HL-60 (cell line): ENCODE measurements at regions not wholly inside any gene's neighbourhood (a gene's known extent, or its start where the extent isn't known, plus 50 kb on each side); places are given as distances from the start of the nearest gene placed in this dataset.

ENCODE experiments used
- GABPA ChIP-seq: IDR thresholded peaks from 2 replicates; pipeline ENCODE4 v1.6.1; 2012; ENCODE audit warnings: low read depth
- POLR2AphosphoS5 ChIP-seq: IDR thresholded peaks from 2 replicates; pipeline ENCODE4 v1.6.1; 2012; ENCODE audit warnings: low read depth
- SPI1 ChIP-seq: IDR thresholded peaks from 2 replicates; pipeline ENCODE4 v1.6.1; 2012; ENCODE audit warnings: low read depth, mild to moderate bottlenecking, borderline replicate concordance
- TF ChIP-seq, protein P1 (sequence below): IDR thresholded peaks from one replicate; pipeline ENCODE4 v1.5.1; 2011; ENCODE audit warnings: low read length, control low read depth, inconsistent platforms; ENCODE audit not compliant: insufficient read depth
- TF ChIP-seq, protein P2 (sequence below): IDR thresholded peaks from 2 replicates; pipeline ENCODE4 v1.6.1; 2012; ENCODE audit warnings: low read depth; ENCODE audit not compliant: insufficient replicate concordance

DNA sequence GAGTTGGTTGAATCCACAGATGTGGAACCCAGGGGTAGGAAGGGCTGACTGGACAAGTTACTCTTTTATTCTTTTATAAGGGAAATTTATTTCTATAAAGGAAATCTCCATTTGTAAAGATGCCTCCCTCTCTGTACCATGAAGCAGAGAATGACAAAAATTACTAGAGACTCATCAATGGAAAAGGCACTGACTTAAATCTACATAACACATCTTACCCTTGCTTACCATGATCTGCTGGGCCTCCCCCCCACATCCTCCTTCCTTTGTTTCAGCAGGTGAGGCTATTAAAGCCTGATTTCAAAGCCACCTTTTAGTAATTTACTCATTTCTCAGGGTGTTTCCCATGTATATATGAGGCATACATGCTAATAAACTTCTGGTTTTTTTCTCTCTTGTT lies 130.2 kb upstream of the HDDC2 start:
- TF ChIP-seq, protein P1, sequence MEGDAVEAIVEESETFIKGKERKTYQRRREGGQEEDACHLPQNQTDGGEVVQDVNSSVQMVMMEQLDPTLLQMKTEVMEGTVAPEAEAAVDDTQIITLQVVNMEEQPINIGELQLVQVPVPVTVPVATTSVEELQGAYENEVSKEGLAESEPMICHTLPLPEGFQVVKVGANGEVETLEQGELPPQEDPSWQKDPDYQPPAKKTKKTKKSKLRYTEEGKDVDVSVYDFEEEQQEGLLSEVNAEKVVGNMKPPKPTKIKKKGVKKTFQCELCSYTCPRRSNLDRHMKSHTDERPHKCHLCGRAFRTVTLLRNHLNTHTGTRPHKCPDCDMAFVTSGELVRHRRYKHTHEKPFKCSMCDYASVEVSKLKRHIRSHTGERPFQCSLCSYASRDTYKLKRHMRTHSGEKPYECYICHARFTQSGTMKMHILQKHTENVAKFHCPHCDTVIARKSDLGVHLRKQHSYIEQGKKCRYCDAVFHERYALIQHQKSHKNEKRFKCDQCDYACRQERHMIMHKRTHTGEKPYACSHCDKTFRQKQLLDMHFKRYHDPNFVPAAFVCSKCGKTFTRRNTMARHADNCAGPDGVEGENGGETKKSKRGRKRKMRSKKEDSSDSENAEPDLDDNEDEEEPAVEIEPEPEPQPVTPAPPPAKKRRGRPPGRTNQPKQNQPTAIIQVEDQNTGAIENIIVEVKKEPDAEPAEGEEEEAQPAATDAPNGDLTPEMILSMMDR = no peak
- no peak for TF ChIP-seq POLR2AphosphoS5
- no peak for TF ChIP-seq GABPA
- TF ChIP-seq, protein P2, sequence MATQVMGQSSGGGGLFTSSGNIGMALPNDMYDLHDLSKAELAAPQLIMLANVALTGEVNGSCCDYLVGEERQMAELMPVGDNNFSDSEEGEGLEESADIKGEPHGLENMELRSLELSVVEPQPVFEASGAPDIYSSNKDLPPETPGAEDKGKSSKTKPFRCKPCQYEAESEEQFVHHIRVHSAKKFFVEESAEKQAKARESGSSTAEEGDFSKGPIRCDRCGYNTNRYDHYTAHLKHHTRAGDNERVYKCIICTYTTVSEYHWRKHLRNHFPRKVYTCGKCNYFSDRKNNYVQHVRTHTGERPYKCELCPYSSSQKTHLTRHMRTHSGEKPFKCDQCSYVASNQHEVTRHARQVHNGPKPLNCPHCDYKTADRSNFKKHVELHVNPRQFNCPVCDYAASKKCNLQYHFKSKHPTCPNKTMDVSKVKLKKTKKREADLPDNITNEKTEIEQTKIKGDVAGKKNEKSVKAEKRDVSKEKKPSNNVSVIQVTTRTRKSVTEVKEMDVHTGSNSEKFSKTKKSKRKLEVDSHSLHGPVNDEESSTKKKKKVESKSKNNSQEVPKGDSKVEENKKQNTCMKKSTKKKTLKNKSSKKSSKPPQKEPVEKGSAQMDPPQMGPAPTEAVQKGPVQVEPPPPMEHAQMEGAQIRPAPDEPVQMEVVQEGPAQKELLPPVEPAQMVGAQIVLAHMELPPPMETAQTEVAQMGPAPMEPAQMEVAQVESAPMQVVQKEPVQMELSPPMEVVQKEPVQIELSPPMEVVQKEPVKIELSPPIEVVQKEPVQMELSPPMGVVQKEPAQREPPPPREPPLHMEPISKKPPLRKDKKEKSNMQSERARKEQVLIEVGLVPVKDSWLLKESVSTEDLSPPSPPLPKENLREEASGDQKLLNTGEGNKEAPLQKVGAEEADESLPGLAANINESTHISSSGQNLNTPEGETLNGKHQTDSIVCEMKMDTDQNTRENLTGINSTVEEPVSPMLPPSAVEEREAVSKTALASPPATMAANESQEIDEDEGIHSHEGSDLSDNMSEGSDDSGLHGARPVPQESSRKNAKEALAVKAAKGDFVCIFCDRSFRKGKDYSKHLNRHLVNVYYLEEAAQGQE = no peak
- TF ChIP-seq SPI1 = no peak
